ENCODE measurements at regions not wholly inside any gene's neighbourhood (a gene's known extent, or its start where the extent isn't known, plus 50 kb on each side); places are given as distances from the start of the nearest gene placed in this dataset.
"Not testable (repeated sequence)": the region's sequence is repeated elsewhere in the genome, so short reads cannot be mapped to it uniquely, and the experiment has no call there.

DNA sequence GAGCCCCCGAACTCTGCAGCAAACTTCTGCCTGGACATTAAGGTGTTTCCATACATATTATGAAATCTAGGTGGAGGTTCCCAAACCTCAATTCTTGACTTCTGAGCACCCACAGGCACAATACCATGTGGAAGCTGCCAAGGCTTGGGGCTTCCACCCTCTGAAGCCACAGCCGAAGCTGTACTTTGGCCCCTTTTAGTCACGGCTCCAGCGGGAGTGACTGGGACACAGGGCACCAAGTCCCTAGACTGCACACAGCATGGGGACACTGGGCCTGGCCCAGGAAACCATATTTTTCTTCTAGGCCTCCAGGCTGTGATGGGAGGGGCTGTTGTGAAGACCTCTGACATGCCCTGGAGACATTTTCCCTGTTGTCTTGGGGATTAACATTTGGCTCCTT, 373.8 kb downstream of the ZNF674 start:
- not testable (repeated sequence) for DNase-seq (ENCODE audit: low read depth in 2 of 2, low spot score in 1 of 2)

GRCh38 chrX:46169808-46170207, 375.4 kb downstream of the ZNF674 start:
- no peak for DNase-seq (ENCODE audit: low read depth in 2 of 2, low spot score in 1 of 2)

DNA sequence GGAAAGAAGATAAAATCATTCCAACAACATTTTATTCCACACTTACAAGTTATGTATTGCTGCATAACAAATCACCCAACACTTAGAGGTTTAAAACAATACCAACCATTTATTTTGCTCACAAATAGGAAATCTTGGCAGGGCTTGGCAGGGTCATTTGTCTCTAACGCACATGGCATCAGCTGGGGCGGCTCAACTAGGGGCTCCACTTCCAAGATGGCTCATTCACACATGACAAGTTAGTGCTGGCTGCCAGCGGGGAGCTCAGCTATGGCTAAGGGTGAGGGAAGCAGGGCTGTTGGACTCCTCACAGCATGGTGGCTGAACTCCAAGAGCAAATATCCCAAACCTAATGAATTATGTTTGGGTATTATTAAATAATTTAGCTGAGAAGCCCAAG, 377.0 kb downstream of the ZNF674 start:
- DNase-seq (ENCODE audit: low read depth in 2 of 2, low spot score in 1 of 2) = no peak

DNA sequence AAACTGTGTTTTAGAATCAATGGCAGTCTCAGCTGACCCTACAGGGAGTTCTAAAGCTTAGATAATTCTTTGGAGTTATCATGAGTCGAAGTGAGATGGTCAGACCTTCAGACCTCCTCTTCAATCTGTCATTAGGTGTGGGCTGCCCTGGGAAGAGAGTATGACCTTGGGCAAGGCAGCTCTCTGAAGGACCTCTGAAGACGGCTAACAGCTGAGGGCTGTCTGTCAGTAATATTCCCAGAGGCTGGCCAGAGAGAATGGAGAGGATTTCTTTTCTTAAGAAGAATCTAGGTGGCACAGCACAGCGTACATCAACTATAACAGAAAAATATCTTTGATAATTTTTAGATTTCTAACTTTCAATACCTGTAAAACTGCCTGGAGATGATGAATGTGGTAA, 379.4 kb downstream of the ZNF674 start:
- DNase-seq (ENCODE audit: low read depth in 2 of 2, low spot score in 1 of 2) = no peak

GRCh38 chrX:46165411-46165810, 379.8 kb downstream of the ZNF674 start:
- no peak for DNase-seq (ENCODE audit: low read depth in 2 of 2, low spot score in 1 of 2)

- no peak for DNase-seq (ENCODE audit: low read depth in 2 of 2, low spot score in 1 of 2)
These were observed 392.5 kb downstream of the ZNF674 start for GRCh38 chrX:46152756-46153155.

GRCh38 chrX:46151332-46151731, 393.9 kb downstream of the ZNF674 start:
- not testable (repeated sequence) for DNase-seq (ENCODE audit: low read depth in 2 of 2, low spot score in 1 of 2)

- DNase-seq (ENCODE audit: low read depth in 2 of 2, low spot score in 1 of 2) = no peak
These were observed 400.7 kb downstream of the ZNF674 start for GRCh38 chrX:46144566-46144965.

DNA sequence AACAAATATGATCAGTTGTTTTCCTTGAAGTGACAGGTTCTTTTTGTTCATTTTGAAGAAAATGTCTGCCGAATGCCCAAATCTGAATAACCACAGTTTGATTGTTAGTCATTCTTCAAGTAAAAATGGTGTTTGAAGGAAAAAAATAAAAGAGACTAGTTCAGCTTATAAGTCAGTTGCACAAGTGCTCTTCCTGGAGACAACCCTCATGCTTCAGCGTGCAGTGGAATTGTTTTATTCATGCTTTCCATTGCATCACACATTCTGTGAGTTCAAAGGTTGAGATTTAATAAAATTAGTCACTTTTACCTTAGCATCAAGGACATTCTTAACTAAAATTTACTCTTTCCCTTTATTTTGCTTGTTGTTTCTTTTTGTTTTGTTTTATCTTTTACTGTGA, 404.9 kb downstream of the ZNF674 start:
- no peak for DNase-seq (ENCODE audit: low read depth in 2 of 2, low spot score in 1 of 2)

- DNase-seq (ENCODE audit: low read depth in 2 of 2, low spot score in 1 of 2) = no peak
These were observed 415.0 kb downstream of the ZNF674 start for GRCh38 chrX:46130247-46130646.

DNA sequence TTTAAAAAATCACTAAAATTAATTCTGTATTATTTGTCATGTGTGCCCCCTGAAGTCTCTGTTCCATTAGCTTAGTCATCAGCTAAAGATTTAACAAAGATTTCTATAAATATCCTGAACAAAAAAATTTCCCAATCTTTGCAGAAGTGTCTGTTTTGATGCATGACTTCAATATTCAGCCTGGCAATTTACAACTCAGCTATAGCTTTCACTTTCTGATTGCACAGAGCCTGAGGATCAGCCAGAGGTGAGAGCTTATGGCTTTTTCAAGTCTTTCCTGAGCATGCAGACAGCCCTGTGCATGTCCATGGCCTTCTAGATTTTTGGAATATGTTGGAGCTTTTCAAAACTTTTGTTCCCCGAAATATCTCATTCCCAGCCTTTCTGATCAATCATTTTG, 420.1 kb downstream of the ZNF674 start:
- no peak for DNase-seq (ENCODE audit: low read depth in 2 of 2, low spot score in 1 of 2)

DNA sequence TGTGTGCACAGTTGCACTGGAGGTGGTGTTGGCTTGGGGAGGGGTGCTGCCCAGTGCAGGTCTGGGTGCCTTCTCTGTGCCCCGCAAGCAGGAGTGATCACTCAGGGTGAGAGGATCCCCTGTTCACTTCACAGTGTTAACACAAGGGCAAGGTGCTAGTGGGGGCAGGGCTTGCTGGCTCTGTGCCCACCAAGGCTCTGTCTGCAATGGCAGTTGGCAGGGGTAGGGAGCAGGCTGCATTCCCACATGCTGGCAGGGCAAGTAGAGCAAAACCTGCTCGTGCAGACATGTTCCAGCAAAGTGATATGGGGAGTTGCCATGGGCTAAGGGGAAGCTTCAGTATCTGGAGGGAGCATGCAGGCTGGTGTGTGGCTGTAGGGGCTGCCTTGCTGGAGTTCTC, 428.0 kb downstream of the ZNF674 start:
- no peak for DNase-seq (ENCODE audit: low read depth in 2 of 2, low spot score in 1 of 2)

DNA sequence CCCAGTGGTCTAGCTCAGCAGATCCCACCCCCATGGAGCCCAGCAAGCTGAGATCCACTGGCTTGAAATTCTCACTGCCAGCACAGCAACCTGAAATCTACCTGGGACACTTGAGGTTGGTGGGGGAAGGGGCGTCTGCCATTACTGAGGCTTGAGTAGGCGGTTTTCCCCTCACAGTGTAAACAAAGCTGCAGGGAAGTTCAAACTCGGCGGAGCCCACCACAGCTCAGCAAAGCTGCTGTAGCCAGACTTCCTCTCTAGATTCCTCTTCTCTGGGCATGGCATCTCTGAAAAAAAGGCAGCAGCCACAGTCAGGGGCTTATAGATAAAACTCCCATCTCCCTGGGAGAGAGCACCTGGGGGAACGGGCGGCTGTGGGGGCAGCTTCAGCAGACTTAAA, 457.9 kb downstream of the ZNF674 start:
- not testable (repeated sequence) for DNase-seq (ENCODE audit: low read depth in 2 of 2, low spot score in 1 of 2)

- not testable (repeated sequence) for DNase-seq (ENCODE audit: low read depth in 2 of 2, low spot score in 1 of 2)
These were observed 465.1 kb downstream of the ZNF674 start for GRCh38 chrX:46080121-46080520.

DNA sequence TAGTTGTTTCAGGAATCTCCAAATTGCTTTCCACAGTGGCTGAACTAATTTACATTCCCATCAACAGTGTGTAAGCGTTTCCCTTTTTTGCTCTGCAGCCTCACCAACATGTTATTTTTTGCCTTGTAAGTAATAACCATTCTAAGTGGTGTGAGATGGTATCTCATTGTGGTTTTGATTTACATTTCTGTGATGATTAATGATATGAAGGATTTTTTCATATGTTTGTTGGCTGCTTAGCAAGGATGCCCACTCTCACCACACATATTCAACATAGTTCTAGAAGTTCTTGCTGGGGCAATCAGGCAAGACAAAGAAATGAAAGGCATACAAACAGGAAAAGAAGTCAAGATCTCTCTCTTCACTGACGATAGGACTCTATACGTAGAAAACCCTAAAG, 472.4 kb downstream of the ZNF674 start:
- DNase-seq (ENCODE audit: low read depth in 2 of 2, low spot score in 1 of 2) = no peak

DNA sequence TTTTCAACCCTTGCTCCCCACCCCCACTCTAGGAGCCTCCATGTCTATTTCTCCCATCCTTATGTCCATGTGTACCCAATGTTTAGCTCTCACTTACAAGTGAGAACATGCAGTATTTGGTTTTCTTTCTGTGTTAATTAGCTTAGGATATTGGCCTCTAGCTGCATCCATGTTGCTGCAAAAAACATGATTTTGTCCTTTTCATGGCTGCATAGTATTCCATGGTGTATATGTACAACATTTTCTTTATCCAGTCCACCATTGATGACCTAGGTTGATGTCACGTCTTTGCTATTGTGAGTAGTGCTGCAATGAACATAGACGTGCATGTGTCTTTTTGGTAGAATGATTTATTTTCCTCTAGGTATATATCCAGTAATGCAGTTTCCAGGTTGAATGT, 472.8 kb downstream of the ZNF674 start:
- no peak for DNase-seq (ENCODE audit: low read depth in 2 of 2, low spot score in 1 of 2)

DNA sequence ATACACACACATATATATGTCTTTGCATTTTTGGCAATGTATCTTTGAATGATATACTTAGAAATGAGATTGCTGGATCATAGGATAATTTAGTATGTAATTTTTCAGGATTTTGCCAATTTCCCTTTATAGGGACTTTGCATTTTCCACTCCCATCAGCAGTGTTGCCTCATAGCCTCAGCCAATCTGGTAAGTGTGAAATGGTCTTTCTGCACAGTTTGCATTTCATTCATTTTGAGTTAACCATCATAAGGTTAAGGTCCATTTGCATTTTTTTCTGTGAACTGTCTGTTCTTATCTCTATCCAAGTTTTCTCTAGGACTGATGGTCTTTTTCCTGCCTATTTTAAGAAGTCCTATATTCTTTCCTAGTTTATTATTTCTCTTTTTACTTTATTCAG, 474.8 kb downstream of the ZNF674 start:
- no peak for DNase-seq (ENCODE audit: low read depth in 2 of 2, low spot score in 1 of 2)

DNA sequence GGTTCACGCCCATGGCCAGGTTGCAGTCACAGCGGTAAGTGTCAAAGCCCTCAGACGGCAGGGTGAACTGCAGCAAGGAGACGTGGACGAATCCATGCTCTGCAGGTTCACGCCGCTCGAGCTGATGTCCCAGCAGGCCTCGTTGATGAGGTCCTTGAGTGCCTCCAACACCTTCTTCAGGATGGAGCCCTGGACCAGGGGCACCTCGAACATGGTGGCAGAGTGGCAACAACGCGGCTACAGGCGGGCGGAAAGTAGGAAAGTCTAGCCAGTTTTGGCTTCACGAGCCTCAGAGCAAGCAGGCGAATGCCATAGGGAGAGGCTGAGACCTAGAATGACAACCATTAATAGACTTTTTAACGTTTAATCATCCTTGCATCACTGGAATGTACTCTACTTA, 485.9 kb downstream of the ZNF674 start:
- no peak for DNase-seq (ENCODE audit: low read depth in 2 of 2, low spot score in 1 of 2)

DNA sequence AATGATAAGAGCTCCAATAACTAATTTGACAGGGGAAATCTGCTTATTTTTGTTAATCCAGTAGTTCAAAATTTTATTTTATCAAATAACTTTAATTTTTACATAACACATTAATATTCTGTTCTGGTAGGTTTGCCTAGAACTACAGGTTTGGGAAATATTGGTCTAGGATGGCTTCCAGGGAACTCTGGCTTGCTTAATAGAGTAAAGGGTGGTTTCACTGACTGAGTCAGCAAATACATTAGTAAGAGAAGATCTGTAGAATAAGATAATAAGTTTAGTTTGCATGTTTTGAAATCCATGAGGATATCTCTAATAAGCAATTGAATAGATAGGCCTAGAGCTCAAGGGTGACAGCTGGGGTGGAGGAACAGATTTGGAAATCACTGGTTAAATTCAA, 500.7 kb downstream of the ZNF674 start:
- no peak for DNase-seq (ENCODE audit: low read depth in 2 of 2, low spot score in 1 of 2)

GRCh38 chrX:46040001-46040400, 505.2 kb downstream of the ZNF674 start:
- DNase-seq (ENCODE audit: low read depth in 2 of 2, low spot score in 1 of 2) = no peak

DNA sequence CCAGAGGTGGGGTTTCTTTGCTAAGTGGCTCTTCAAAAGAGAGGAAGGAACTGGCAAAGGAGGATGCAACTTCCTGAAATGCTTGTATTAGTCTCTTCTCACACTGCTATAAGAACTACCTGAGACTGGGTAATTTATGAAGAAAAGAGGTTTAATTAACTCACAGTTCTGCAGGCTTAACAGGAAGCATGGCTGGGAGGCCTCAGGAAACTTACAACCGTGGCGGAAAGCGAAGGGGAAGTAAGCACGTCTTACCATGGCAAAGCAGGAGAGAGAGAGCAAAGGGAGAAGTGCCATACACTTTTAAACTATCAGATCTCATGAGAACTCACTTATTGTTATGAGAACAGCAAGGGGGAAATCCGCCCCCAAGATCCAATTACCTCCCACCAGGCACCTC, 505.7 kb downstream of the ZNF674 start:
- DNase-seq (ENCODE audit: low read depth in 2 of 2, low spot score in 1 of 2) = no peak

DNA sequence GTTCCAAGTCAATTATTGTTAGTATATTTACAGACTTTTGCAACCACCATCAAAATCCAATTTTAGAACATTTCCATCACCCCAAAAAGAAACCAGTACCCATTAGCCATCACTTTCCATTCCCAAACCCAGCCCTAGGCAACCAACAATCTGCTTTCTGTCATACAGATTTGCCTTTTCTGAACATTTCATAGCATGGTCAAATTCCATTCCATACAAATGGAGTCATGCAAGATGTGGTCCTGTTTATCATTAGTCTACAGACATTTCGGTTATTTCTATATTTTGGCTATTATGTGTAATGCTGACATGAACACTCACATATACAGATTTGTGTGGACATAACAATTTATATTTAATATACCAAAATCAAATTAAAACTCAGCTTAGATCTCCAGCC, 508.7 kb downstream of the ZNF674 start:
- no peak for DNase-seq (ENCODE audit: low read depth in 2 of 2, low spot score in 1 of 2)

DNA sequence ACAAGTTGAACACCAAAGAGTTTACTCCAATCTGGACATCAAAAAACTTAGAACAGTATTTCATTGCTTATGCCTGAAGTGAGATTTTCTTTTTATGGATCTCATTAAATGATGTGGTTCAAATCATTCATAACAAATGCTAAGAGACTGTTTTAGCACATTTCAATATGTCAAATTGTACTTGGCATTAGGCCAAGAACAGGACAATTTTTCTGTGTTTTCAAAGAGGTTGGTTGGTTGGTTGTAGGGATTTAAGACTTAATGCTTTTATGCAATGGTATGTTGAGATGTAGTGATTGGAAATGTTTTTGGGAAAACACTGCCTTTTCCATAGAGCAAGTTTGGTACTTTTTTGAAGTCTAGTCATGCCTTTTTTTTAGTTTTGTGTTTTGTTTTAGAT, 510.4 kb downstream of the ZNF674 start:
- no peak for DNase-seq (ENCODE audit: low read depth in 2 of 2, low spot score in 1 of 2)

DNA sequence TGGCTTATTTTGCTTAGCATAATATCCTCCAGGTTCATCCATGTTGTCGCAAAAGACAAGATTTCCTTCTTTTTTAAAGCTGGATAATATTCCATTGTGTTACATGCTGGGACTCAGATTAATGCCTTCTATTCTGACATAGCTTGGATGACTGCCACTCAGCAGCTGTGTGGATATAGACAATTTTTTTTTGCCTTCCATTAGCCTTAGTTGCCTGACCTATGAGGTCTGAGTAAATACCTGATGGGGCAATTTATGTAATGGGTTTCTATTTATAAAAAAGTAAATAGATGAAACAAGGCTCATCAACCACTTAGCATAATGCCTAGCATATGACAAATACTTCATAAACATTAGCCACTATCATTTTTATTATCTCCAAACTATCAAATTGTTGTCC, 515.4 kb downstream of the ZNF674 start:
- DNase-seq (ENCODE audit: low read depth in 2 of 2, low spot score in 1 of 2) = no peak
